ENCODE measurements at regions not wholly inside any gene's neighbourhood (a gene's known extent, or its start where the extent isn't known, plus 50 kb on each side); places are given as distances from the start of the nearest gene placed in this dataset.
A peak's percentile ranks its signal among the peaks of the same experiment; 100 is the strongest.

GRCh38 chr9:88596376-88596775 lies 61.4 kb downstream of the NXNL2 start:
- DNase-seq (ENCODE audit: low read depth): no peak
- no peak for TF ChIP-seq CTCF (IDR thresholded peaks at IDR 0.05; ENCODE audit: insufficient read depth, low read depth, low read length)
- no peak overlapping the region for H3K4me3 ChIP-seq (ENCODE audit: low read depth, low read length)

- H3K4me3 ChIP-seq (ENCODE audit: low read depth, low read length): no peak overlapping the region
- DNase-seq (ENCODE audit: low read depth): peak; percentile 42
- TF ChIP-seq CTCF (IDR thresholded peaks at IDR 0.05; ENCODE audit: insufficient read depth, low read depth, low read length): no peak
Observed at GRCh38 chr9:88604836-88605511, 70.0 kb downstream of the NXNL2 start.

- peak; percentile 75 for DNase-seq (ENCODE audit: low read depth)
- H3K4me3 ChIP-seq (ENCODE audit: low read depth, low read length): no peak overlapping the region
- no peak for TF ChIP-seq CTCF (IDR thresholded peaks at IDR 0.05; ENCODE audit: insufficient read depth, low read depth, low read length)
Observed at GRCh38 chr9:88605512-88606362, 70.8 kb downstream of the NXNL2 start.

GRCh38 chr9:88614359-88614758 lies 79.4 kb downstream of the NXNL2 start:
- DNase-seq (ENCODE audit: low read depth): no peak

GRCh38 chr9:88623698-88624097 lies 88.7 kb downstream of the NXNL2 start:
- no peak for TF ChIP-seq CTCF (IDR thresholded peaks at IDR 0.05; ENCODE audit: insufficient read depth, low read depth, low read length)
- no peak overlapping the region for H3K4me3 ChIP-seq (ENCODE audit: low read depth, low read length)
- DNase-seq (ENCODE audit: low read depth): no peak

More at GRCh38 chr9:88614359-88614758, 79.4 kb downstream of the NXNL2 start:
- H3K4me3 ChIP-seq (ENCODE audit: low read depth, low read length): no peak overlapping the region
- no peak for TF ChIP-seq CTCF (IDR thresholded peaks at IDR 0.05; ENCODE audit: insufficient read depth, low read depth, low read length)

GRCh38 chr9:88628114-88628513 lies 93.1 kb downstream of the NXNL2 start:
- no peak for TF ChIP-seq CTCF (IDR thresholded peaks at IDR 0.05; ENCODE audit: insufficient read depth, low read depth, low read length)
- DNase-seq (ENCODE audit: low read depth): peak; percentile 27
- H3K4me3 ChIP-seq (ENCODE audit: low read depth, low read length): no peak overlapping the region

All from fibroblast of villous mesenchyme (primary cell).